ENCODE measurements at regions not wholly inside any gene's neighbourhood (a gene's known extent, or its start where the extent isn't known, plus 50 kb on each side); places are given as distances from the start of the nearest gene placed in this dataset.
"Not testable (repeated sequence)": the region's sequence is repeated elsewhere in the genome, so short reads cannot be mapped to it uniquely, and the experiment has no call there.

- H3K36me3 Mint-ChIP-seq, H3K9me3 Mint-ChIP-seq, DNase-seq, H3K27ac Mint-ChIP-seq, H3K4me3 Mint-ChIP-seq, CTCF ChIA-PET, H3K4me1 Mint-ChIP-seq, H3K27me3 Mint-ChIP-seq: not testable (repeated sequence)
These were observed 76.6 kb upstream of the NOTCH2NLA start for GRCh38 chr1:146305442-146305841.

GRCh38 chr1:146298575-146298897 lies 69.7 kb upstream of the NOTCH2NLA start:
- CTCF ChIA-PET, H3K36me3 Mint-ChIP-seq, H3K27ac Mint-ChIP-seq, H3K9me3 Mint-ChIP-seq, DNase-seq, H3K27me3 Mint-ChIP-seq, H3K4me3 Mint-ChIP-seq, H3K4me1 Mint-ChIP-seq: not testable (repeated sequence)

- H3K4me3 Mint-ChIP-seq, CTCF ChIA-PET, H3K36me3 Mint-ChIP-seq, H3K9me3 Mint-ChIP-seq, H3K27me3 Mint-ChIP-seq, H3K4me1 Mint-ChIP-seq, H3K27ac Mint-ChIP-seq, DNase-seq: not testable (repeated sequence)
These were observed 69.2 kb upstream of the NOTCH2NLA start for GRCh38 chr1:146297781-146298574.

GRCh38 chr1:146292940-146293936 lies 64.4 kb upstream of the NOTCH2NLA start:
- H3K36me3 Mint-ChIP-seq, result not testable (repeated sequence)

GRCh38 chr1:146292424-146292823 lies 63.6 kb upstream of the NOTCH2NLA start:
- H3K4me3 Mint-ChIP-seq, H3K36me3 Mint-ChIP-seq, CTCF ChIA-PET, DNase-seq, H3K9me3 Mint-ChIP-seq, H3K4me1 Mint-ChIP-seq, H3K27ac Mint-ChIP-seq, H3K27me3 Mint-ChIP-seq: not testable (repeated sequence)

More at GRCh38 chr1:146292940-146293936, 64.4 kb upstream of the NOTCH2NLA start:
- H3K4me1 Mint-ChIP-seq, CTCF ChIA-PET, H3K4me3 Mint-ChIP-seq, H3K27me3 Mint-ChIP-seq, DNase-seq, H3K9me3 Mint-ChIP-seq, H3K27ac Mint-ChIP-seq: not testable (repeated sequence)

- H3K4me3 Mint-ChIP-seq, H3K27ac Mint-ChIP-seq, H3K27me3 Mint-ChIP-seq, H3K36me3 Mint-ChIP-seq, DNase-seq, H3K9me3 Mint-ChIP-seq, H3K4me1 Mint-ChIP-seq, CTCF ChIA-PET: not testable (repeated sequence)
These were observed 59.1 kb upstream of the NOTCH2NLA start for GRCh38 chr1:146287881-146288280.

GRCh38 chr1:146284760-146285159 lies 55.9 kb upstream of the NOTCH2NLA start:
- H3K27me3 Mint-ChIP-seq, H3K27ac Mint-ChIP-seq, CTCF ChIA-PET, H3K9me3 Mint-ChIP-seq, DNase-seq, H3K4me3 Mint-ChIP-seq, H3K36me3 Mint-ChIP-seq, H3K4me1 Mint-ChIP-seq: not testable (repeated sequence)

- CTCF ChIA-PET, H3K27me3 Mint-ChIP-seq, H3K36me3 Mint-ChIP-seq, H3K9me3 Mint-ChIP-seq, H3K4me1 Mint-ChIP-seq, DNase-seq, H3K27ac Mint-ChIP-seq, H3K4me3 Mint-ChIP-seq: not testable (repeated sequence)
These were observed 54.7 kb upstream of the NOTCH2NLA start for GRCh38 chr1:146283527-146283880.

GRCh38 chr1:146282807-146283526 lies 54.1 kb upstream of the NOTCH2NLA start:
- H3K4me3 Mint-ChIP-seq, H3K27ac Mint-ChIP-seq, DNase-seq, H3K4me1 Mint-ChIP-seq, CTCF ChIA-PET, H3K27me3 Mint-ChIP-seq, H3K9me3 Mint-ChIP-seq, H3K36me3 Mint-ChIP-seq: not testable (repeated sequence)

GRCh38 chr1:146281522-146281921 lies 52.7 kb upstream of the NOTCH2NLA start:
- H3K36me3 Mint-ChIP-seq, CTCF ChIA-PET, H3K4me3 Mint-ChIP-seq, H3K9me3 Mint-ChIP-seq, DNase-seq, H3K27ac Mint-ChIP-seq, H3K4me1 Mint-ChIP-seq, H3K27me3 Mint-ChIP-seq: not testable (repeated sequence)

GRCh38 chr1:146278758-146279157 lies 49.9 kb upstream of the NOTCH2NLA start:
- H3K27me3 Mint-ChIP-seq, H3K4me3 Mint-ChIP-seq, H3K27ac Mint-ChIP-seq, H3K4me1 Mint-ChIP-seq, CTCF ChIA-PET, DNase-seq, H3K9me3 Mint-ChIP-seq, H3K36me3 Mint-ChIP-seq: not testable (repeated sequence)

Measured in activated naive CD4-positive, alpha-beta T cell treated with anti-CD3 and anti-CD28 coated beads, Interleukin-2, amount 10 ng/mL, durations not matched to agents 7 days and 5 days (primary cell).